SK-N-DZ (cell line): ENCODE measurements at regions not wholly inside any gene's neighbourhood (a gene's known extent, or its start where the extent isn't known, plus 50 kb on each side); places are given as distances from the start of the nearest gene placed in this dataset.

ENCODE experiments used
- DNase-seq: peaks from one replicate; pipeline ENCODE4 v3.0.0-alpha.2; 2015; ENCODE audit warnings: low spot score

- no peak for DNase-seq
Measured at GRCh38 chr1:60598041-60598910, 484.1 kb upstream of the NFIA start.

GRCh38 chr1:60596791-60597750, 485.3 kb upstream of the NFIA start:
- no peak for DNase-seq

- DNase-seq: no peak
Measured at GRCh38 chr1:60591583-60591982, 490.8 kb upstream of the NFIA start.

- no peak for DNase-seq
Measured at GRCh38 chr1:60589916-60590315, 492.4 kb upstream of the NFIA start.

- no peak for DNase-seq
Measured at GRCh38 chr1:60589046-60589748, 493.2 kb upstream of the NFIA start.

- DNase-seq: no peak
Measured at GRCh38 chr1:60584371-60584770, 498.0 kb upstream of the NFIA start.

- DNase-seq: no peak
Measured at GRCh38 chr1:60583696-60584095, 498.7 kb upstream of the NFIA start.

GRCh38 chr1:60581455-60582220, 500.7 kb upstream of the NFIA start:
- DNase-seq: no peak

GRCh38 chr1:60577029-60577428, 503.5 kb upstream of the C1orf87 start:
- DNase-seq: no peak

GRCh38 chr1:60575326-60575977, 501.9 kb upstream of the C1orf87 start:
- DNase-seq: no peak

GRCh38 chr1:60573726-60574409, 500.3 kb upstream of the C1orf87 start:
- no peak for DNase-seq

GRCh38 chr1:60573121-60573520, 499.6 kb upstream of the C1orf87 start:
- no peak for DNase-seq

- DNase-seq: no peak
Measured at GRCh38 chr1:60572378-60572777, 498.8 kb upstream of the C1orf87 start.

- no peak for DNase-seq
Measured at GRCh38 chr1:60571811-60572210, 498.2 kb upstream of the C1orf87 start.

GRCh38 chr1:60569189-60569588, 495.6 kb upstream of the C1orf87 start:
- no peak for DNase-seq

- DNase-seq: no peak
Measured at GRCh38 chr1:60567256-60567655, 493.7 kb upstream of the C1orf87 start.

- no peak for DNase-seq
Measured at GRCh38 chr1:60564916-60565750, 491.6 kb upstream of the C1orf87 start.

- no peak for DNase-seq
Measured at GRCh38 chr1:60563777-60564535, 490.4 kb upstream of the C1orf87 start.
